ENCODE measurements at regions not wholly inside any gene's neighbourhood (a gene's known extent, or its start where the extent isn't known, plus 50 kb on each side); places are given as distances from the start of the nearest gene placed in this dataset.
"Not testable (repeated sequence)": the region's sequence is repeated elsewhere in the genome, so short reads cannot be mapped to it uniquely, and the experiment has no call there.

DNA sequence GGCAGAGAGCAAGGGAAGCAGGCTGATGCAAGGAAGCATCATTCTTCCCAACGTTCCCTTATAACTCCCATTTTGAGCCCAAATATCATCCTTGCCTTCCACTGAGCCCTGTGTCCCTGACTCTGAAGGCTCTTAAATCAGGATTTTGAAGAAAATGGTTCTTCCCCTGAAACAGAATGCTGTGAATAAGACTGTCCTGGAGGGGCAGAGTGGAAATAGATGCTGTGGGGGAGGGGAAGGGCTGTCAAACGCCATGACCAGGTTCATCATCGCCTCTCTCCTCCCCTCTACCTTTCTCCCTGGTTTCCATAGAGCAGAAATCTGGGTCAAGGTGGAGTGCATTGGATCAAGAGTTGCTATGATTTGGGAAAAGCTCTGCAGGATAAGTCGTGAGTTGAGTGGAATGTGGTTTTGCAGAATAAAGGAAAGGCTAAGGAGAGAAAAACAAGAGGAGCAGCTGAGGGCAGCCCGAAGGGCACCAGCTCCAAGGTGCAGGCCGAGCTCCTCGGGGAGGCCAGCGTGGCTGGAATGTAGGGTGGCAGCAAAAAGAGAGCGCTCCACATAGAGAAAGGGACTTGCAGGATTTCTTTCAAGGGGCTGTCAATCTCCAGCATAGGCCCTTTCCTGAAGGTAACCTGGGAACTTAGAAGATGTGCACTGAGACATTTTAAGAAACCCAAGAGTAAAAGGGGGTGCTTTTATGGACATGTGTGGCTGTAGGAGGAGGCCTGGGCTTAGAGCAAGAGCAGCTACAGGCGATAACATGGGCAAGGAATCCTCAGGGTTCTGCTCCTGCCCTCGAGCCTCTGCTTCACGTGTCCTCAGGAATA is 120.8 kb upstream of the CDYL start:
- no peak for DNase-seq (ENCODE audit: low read depth)

DNA sequence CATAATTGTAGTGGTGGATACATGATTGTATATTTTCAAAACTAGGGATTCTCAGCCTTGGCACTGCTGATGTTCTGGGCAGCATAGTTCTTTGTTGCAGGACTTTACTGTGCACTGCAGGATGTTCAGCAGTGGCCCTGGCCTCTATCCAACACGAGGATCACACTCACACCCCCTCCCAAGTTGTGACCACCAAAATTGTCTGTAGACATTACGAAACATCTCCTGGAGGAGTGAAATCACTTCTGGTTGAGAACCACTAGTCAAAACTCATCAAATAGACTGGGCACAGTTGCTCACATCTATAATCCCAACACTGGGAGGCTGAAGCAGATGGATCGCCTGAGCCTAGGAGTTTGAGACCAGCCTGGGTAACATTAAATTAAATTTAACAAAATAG is 123.1 kb upstream of the CDYL start:
- DNase-seq (ENCODE audit: low read depth), result no peak

DNA sequence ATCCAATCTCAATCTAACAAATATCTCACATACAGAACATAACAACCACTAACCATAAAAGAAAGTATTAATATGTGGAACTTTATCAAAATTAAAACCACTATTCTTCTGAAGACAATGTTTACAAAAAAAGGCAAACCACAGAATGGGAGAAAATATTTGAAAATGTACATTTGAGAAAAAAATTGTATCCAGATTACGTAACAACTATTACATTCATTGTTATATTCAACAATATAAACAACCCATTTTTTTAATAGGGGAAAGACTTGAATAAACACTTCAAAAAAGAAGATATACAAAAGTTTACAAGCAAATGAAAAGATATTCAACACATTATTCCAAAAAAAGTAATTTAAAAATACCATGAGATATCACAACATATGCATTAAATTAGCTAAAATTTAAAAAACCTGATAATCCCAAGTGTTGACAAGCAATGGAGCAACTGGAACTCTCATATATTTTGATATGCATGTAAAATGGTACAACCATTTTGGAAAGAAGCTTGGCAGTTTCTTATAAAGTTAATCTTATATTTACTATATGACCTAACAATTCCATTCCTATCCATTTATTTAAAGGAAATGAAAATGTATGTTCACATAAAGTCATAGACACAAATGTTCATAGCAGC is 124.3 kb upstream of the CDYL start:
- no peak for DNase-seq (ENCODE audit: low read depth)

DNA sequence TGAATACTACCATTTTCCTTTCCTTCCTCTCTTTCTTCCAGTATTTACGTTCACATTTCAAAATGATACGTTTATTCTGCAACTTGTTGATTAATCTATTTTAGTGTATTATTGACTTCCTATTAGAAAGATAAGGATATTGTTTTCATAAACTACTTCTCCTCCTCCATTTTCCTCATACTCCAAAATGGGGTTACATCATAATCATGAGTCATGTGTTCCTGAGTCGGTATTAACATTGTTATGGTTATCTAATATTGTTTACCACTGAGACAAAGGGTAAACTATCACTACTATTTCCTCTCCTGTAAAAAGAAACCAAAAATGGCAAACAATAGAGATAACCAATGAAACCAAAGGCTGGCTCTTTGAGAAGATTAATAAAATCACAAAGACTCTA is 126.5 kb upstream of the CDYL start:
- DNase-seq (ENCODE audit: low read depth), result no peak

DNA sequence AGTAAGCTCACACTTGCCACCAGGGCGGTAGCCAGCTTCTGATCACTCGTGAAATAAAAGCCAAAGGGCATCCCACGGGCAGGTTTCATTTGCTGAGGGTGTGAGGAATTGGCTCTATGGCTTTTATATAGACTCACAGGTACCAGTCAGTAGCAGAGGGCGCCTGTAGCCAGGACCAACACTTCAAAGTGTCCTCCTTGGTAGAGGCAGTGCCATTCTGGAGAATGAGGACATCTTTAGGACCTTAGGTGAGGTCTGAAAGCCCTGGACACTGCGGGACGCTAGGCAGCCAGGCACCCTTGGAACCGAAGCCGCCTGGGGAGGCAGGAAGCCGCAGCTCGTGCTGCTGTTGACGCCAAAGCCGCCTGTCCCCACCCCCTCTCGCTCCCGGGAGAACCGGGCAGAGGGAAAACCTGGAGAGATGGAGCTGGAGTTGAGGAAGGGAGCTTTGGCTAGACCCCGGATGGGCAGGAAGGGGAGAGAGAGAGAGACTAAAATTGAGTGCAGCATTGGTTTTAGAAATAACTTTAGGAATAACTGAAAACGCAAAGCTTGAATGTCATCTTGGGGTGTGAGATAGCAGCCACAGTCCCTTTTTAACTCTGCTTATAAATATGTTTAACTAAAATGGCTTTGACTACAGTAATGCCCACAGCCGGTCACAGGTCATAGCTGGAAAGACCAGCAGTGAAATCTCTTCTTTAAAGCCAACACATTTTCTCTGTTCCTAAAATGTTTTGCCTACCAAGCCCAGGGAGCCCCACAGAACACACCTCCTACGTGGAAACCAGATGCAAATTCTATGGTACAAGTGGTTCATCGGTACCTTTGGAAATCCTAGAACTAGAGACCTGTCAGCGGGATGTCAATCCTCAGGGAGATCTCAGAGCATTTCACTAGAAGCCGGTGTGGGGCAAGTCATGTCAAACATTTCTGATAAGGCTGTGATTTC is 128.5 kb upstream of the CDYL start:
- DNase-seq (ENCODE audit: low read depth), result no peak

DNA sequence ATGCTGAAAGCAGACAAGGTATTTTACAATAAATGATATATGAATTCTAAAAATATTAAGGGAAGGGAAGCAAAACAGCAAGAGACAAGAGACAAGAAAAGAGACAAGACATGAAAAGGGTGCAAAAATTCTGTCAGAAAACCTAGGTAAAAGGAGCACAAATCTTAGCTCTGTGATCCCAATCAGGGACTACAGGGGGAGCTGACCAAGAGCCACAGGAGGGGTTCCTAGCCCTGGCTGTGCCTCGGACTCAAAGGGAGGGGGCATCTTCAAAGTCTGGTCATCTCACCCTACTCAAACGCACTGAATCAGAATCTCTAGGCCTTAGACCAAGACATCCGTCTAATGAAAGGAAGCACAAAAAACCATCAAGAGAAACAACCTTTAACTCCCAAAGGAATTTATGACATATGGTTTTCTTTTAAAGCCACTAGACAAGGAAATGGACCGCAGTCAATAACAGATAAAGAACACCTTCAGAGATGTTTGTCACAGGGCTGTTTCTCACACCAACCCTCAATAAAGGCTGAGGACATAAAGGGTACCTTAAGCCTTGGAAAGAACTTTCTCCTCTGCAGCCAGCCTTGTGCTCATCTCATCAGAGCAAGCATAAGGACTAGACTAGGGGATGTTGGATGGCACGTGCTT is 130.4 kb upstream of the CDYL start:
- no peak for DNase-seq (ENCODE audit: low read depth)

DNA sequence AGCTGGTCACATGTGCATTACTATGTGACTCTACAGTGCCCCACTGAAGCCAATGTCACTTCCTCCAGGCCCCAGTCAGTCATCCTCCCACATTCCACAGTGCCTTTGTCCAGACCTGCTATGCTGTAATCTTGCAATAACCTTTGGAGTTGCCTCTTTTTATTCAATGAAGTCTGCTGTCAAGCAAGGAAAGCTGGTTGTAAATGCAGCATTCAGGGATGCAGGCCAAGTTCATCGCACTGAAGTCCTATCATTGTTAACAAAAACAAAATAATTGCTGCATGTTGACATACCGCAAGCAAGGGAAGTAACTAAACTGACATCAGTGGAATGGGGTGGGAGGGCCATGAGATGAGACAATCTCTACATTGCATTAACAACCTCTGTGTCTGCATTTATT is 131.2 kb upstream of the CDYL start:
- DNase-seq (ENCODE audit: low read depth), result no peak

DNA sequence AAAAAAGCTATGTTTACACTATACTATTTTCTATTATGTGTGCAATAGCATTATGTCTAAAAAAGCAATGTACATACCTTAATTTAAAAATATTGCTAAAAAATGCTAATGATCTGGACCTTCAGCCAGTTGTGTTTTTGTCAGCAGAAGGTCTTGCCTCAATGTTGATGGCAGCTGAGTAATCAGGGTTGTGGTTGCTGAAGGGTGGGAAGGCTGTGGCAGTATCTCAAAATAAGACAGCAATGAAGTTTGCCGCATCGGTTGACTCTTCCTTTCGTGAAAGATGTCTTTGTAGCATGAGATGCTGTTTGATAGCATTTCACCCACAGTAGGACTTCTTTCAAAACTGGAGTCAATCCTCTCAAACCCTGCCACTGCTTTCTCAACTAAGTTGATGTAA is 134.7 kb upstream of the CDYL start:
- DNase-seq (ENCODE audit: low read depth), result no peak

DNA sequence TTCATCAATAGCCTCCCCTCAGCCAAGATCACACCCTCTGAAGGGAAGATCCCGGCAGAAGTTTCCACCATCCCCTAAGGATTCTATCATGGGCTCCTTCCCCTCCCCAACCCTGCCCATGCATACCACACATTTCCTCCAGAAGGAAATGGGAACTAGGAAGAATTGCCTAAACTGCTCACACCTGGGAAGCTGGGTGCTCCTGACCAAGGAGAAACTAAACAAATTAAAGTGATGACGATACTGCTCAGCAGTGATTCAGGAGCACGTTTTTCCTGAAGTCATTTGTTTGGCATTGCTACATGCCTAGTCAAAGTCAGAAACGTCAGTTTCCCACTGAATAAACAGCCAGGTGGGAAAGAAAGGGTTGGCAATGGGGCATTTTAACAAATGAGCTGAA is 136.1 kb upstream of the CDYL start:
- no peak for DNase-seq (ENCODE audit: low read depth)

DNA sequence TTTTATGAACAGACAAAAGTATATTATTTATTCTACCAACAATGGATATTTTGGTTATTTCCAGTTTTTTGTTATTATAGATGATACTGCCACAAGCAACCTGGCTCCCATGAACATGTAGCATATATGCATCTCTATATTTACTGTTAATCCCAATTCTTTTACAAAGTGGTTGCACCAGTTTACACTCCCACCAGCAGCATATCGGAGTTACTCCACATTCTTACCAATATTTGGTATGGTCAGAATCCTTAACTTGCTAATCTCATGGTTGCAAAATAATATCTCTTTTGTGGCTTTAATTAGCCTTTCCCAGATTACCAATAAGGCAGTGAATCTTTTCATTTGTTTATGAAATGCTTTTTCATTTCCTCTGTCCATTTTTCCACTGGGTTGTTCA is 137.6 kb upstream of the CDYL start:
- DNase-seq (ENCODE audit: low read depth), result no peak

DNA sequence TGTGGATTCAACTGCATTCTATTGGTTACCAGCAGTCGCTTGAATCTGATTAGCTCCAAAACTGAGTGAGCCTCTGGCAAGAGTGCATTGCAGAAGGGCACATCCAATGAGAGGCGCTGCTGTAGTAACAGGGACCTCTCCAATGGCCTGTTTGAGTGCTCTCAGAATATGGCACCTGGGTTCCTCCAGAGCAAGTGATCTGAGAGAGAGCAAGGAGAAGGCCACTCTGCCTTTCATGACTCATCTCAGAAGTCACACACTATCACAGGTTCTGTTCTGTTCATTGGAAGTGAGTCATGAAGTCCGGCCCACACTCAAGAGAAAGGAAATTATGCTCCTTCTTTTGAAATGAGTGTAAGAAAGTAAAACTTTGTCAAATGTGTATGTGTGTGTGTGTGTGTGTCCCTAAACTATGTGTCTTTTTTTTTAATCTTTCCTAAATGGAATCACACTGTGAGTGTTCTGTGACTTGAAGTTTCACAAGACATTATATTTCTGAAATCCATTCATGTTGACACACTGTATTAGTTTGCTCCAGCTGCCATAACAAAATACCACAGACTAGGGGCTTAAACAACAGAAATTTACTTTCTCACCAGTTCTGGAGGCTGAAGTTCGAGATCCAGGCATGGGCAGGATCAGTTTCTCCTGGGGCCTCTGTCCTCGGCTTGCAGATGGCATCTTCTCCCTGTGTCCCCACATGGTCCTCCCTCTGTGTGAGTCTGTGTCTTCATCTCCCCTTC is 138.3 kb upstream of the CDYL start:
- DNase-seq (ENCODE audit: low read depth), result no peak

DNA sequence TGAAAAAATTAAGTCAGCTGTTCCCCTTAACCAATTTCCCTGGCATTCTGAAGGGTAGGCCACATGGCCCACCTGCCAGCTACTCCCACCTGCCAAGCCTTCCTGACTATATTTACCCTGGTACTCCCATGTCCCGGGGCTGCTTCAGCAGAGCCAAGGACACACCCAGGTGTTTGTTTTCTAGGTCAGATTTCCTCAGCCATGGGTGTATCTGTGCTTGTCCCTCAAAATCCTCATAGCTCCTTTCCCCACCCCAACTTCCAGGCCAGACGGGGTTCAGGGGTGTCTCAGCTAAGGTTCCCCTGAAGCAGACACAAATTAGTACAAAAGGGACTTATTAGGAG is 139.4 kb upstream of the CDYL start:
- DNase-seq (ENCODE audit: low read depth), result no peak

DNA sequence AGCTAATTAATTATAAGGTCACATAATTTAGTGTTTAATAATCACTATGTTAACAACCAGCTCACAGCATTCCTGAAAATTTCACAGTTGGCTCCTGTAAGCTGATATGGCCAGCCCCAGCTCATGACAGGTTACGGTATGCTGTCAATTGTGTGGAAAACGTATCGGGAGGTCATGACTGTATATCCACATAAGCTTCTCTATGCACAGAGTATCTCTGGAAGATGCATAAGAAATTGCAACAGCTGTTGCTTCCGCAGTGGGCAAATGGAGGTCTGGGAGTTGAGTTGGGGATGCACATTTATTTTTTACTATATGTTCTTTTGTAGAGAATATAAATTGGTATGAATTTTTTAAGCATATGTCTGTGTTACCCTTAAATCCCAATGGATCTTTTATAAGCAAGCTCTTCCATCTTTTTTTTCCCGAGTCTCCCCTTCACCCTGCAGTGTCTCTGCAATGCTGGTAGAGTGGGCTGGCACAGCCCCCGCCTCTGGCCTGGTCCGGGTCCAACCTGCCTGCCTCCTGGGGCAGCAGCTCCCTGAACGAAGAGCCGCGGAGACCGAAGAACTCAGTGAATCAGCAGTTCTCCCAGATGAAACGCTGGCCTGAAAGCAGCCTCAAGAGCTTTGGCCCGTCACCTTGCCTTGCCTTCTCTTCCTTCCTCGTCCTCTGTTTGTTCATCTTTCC is 139.9 kb upstream of the CDYL start:
- DNase-seq (ENCODE audit: low read depth), result no peak

DNA sequence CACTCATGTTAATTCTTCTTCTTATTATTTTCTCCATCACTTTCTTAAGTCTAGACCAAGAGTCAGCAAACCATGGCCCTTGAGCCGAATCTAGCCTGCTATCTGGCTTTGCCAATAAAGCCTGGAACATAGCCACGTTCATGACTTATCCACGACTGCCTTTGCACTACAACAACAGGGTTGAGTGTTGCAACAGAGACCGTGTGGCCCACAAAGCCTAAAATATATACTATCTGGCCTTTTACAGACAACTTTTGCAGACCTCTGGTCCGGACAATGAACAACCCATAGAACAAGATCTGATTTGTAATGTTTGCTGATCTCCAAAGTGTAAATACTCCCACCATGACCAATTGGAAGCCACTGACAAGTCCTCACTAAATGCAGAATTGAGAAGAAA is 140.5 kb upstream of the CDYL start:
- no peak for DNase-seq (ENCODE audit: low read depth)

DNA sequence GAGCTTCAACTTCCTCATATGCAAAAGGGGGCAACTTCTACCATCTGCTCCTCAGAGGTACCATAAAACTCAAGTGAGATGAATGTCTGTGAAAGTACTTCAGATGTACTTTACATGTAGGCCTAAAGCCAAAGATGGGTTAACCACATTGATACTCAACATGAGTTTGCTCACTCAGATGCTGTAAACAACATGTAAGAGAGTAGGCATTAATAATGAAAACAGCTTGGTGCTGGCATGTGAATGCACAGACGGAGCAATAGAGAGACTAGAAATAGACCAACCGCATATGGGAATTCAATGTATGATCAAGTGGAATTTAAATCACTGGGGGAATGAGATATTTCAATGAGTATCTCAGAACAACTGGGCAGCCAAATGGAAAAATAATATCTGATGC is 143.8 kb upstream of the CDYL start:
- no peak for DNase-seq (ENCODE audit: low read depth)

DNA sequence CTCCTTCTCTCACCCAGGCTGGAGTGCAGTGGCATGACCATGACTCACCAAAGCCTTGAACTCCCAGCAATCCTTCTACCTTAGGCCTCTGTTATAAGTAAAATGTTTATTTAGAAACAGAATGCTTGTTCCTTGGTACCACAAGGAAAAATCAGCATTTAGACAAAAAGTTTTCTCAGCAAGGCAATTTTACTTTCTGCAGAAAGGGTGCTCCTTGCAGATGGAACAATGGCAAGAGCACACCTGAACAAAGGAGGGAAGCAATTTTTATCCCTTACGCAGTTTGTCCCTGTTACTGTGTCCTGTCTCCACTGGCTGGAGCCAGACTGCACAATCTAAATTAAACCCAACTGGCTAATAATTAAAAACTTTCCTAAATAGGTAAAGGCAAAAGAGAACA is 146.4 kb upstream of the CDYL start:
- DNase-seq (ENCODE audit: low read depth), result not testable (repeated sequence)

DNA sequence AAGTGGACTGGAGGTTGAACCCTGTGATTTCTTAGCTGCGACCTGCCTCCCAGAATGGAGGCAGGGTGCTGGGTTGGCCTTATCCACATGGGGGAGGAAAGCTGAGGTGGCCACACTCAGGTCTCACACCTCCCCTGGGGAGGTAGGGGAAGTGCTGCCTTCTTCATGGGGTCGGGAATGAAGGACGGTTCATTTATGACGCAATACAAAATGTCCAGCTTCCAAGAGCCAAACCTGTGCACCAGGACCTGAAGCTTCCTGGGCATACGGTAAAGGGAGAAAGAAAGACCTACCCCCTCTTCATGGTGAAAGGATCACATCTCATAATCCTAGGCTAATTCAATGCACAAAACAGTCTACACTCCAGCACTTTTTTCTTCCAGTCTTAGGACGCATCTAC is 150.6 kb upstream of the CDYL start:
- DNase-seq (ENCODE audit: low read depth), result no peak

DNA sequence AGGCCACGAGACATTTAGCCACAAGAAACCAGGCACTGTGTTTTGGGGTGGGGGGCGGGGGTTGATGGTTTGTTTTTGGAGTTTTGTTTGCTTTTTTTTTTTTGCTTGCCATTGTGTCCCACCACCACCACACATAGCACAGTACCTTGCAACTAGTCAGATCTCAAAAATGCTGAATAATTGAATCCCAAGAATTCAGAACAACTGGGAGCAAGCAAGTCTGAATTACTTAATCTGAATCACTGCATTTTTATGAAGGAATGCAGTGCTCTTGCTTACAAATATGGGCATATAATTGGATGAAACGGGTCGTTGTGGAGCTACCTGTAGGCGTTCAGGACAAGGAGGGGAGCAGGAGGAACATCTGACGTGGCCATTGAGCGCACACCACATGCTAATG is 151.5 kb upstream of the CDYL start:
- no peak for DNase-seq (ENCODE audit: low read depth)

DNA sequence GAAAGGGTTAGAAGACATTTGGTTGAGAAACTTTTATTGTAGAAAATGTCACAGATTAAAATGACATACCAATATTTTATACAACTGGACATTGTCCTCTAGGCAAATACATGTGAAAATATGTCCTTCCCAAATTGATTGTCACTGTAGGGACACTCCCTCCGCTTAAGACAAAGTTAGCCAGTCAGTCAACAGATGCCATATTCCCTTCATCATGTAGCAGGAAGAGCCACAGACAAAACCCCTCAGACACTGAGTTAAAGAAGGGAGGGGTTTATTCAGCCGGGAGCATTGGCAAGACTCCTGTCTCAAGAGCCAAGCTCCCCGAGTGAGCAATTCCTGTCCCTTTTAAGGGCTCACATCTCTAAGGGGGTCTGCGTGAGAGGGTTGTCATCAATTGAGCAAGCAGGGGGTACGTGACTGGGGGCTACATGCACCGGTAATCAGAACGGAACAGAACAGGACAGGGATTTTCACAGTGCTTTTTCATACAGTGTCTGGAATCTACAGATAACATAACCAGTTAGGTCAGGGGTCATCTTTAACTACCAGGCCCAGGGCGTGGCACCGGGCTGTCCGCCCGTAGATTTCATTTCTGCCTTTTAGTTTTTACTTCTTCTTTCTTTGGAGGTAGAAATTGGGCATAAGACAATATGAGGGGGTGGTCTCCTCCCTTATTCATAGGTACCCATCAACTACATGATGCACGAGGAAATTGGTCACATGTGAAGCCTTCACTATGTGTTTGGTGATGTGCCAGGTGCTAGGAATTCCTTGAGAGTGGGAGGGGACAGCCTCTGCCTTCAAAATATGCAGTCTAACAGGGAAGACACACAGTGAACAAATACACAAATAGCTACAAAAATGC is 155.7 kb upstream of the CDYL start:
- DNase-seq (ENCODE audit: low read depth), result no peak

DNA sequence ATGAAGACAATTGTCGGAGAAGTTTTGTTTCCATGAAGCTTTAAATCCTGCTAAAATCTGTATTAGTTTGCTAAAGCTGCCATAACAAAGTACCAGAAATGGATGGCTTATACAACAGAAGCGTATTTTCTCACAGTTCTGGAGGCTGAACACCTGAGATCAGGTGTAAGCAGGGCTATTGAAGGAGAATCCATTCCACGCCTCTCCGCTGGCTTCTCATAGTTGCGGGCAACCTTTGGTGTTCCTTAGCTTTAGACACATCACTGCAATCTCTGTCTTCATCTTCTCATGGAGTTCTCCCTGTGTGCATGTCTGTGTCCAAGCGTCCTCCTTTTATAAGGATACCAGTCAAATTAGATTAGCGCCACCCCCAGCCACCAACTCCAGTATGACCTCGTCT is 159.9 kb upstream of the CDYL start:
- DNase-seq (ENCODE audit: low read depth), result no peak

Data from activated T-helper 9 cell treated with anti-CD3 and anti-CD28 coated beads, Interleukin-2, amount 50 U/mL, for 16 hours (primary cell).